HUDEP-2 (cell line): ENCODE measurements at regions not wholly inside any gene's neighbourhood (a gene's known extent, or its start where the extent isn't known, plus 50 kb on each side); places are given as distances from the start of the nearest gene placed in this dataset.
"Not testable (repeated sequence)": the region's sequence is repeated elsewhere in the genome, so short reads cannot be mapped to it uniquely, and the experiment has no call there.

Source experiments
- DNase-seq, 76 experiments: peaks; one replicate each; lab custom pipeline; 2025; ENCODE audit not compliant: unreplicated experiment in 76 of 76; lab: John Stamatoyannopoulos, UW

GRCh38 chrX:122248681-122249080, 935.4 kb upstream of the GRIA3 start:
- no peak for DNase-seq

GRCh38 chrX:122252454-122252853, 931.6 kb upstream of the GRIA3 start:
- no peak for DNase-seq

GRCh38 chrX:122268353-122268752, 915.7 kb upstream of the GRIA3 start:
- no peak for DNase-seq

- no peak for DNase-seq
Measured at GRCh38 chrX:122269243-122269781, 914.8 kb upstream of the GRIA3 start.

DNA sequence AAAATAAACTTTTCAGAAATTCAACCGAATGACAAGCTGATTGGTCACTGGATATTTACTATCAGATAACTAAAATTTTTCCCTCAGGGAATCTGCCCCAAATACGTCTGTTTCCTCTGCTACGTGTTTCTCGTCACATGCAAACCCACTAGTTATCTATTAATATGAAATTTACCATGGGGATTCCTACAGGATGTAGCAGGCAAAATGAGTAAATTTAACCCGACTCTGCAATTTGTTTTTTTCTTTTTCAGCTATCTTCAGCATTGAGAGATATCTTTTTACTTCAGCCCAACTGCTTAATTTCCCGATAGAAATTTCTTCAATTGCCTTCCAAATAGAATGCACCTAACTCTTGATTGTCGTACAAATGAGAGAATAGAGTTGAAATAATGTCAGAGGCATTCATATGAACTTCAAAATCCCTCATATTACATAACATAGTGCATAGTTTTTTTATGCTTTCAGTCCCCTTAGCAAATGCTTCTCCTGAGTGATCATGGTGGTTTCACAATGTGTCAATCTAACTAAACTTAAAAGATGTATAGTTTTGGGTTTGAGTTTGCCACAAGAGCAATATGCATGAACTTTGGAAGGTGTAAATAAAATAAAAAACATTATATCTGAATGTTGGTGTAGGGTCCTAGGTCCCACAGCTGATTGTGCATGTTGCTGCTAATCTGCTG, 913.1 kb upstream of the GRIA3 start:
- DNase-seq: no peak

- DNase-seq: no peak
Measured at GRCh38 chrX:122272011-122272410, 912.1 kb upstream of the GRIA3 start.

- DNase-seq: no peak
Measured at GRCh38 chrX:122279746-122280145, 904.3 kb upstream of the GRIA3 start.

DNA sequence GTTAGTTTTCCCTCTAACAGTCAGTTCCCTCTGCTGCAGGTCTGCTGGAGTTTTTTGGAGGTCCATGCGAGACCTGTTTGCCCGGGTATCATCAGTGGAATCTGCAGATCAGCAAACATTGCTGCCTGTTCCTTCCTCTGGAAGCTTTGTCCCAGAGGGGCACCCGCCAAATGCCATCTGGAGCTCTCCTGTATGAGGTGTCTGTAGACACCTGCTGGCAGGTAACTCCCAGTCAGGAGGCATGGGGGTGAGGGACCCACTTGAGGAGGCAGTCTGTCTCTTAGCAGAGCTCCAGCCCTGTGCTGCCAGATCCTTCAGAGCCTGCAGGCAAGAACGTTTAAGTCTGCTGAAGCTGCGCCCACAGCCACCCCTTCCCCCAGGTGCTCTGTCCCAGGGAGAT, 884.3 kb upstream of the GRIA3 start:
- not testable (repeated sequence) for DNase-seq

DNA sequence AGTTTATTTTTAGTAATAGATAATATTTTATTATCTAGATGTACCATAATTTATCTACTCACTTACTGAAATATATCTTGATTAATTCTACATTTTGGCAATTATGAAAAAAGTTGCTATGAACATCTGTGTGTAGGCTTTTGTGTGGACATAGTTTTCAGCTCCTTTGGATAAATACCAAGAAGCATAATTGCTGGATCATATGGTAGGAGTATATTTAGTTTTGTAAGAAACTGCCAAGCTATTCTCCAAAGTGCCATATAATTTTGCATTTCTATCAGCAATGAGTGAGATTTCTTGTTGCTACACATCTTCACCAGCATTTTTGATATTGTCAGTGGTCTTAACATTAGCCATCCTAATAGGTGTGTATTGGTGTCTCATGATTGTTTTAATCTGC, 882.6 kb upstream of the GRIA3 start:
- no peak for DNase-seq

GRCh38 chrX:122303761-122304160, 880.3 kb upstream of the GRIA3 start:
- DNase-seq: no peak

DNA sequence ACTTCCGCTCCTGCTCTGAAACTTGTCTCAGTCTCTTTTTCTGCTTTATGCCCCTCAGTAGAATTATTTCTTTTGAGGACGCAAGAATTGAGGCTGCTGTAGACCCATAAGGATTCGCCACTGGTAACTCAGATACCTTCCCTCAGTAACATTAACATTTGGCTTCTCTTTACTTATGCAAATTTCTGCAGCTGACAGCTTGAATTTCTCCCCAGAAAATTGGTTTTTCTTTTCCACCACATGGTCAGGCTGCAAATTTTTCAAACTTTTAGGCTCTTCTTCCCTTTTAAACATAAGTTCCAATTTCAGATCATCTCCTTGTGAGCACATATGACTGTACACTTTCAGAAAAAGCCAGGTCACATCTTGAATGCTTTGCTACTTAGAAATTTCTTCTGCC, 839.3 kb upstream of the GRIA3 start:
- DNase-seq: no peak

DNA sequence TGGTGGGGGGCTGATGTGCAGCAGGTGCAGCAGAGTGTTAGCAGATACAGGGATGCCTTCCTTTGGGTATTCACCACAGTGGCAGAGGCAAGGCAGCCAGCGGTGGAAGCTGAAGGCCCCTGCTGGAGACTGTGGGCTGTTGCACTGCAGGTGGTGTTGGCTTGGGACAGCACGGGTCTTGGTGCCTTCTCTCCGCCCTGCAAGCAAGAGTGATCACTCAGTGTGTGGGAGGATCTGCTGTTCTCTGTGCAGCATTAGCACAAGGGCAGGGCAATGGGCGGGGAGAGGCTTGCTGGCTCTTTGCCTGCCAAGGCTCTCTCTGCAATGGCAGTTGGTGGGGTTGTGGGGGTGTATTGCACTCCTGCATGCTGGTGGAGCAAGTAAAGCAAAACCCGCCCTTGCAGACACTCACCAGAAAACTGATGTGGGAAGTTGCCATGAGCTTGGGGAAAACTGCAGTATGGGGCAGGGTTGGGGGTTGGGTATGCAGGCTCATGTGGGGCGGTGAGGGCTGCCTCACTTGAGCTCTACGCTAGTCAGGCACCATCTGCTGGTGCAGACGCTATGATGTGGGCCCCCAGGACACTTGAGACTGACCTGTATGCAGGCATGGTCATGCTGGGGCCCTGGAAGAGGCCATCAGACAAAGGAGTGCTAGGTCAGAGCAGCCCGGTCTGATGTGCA, 820.8 kb upstream of the GRIA3 start:
- DNase-seq: peak in 12 of 76 experiments; percentile 0 to 50 (median 7)

- DNase-seq: not testable (repeated sequence)
Measured at GRCh38 chrX:122375533-122375932, 808.5 kb upstream of the GRIA3 start.

DNA sequence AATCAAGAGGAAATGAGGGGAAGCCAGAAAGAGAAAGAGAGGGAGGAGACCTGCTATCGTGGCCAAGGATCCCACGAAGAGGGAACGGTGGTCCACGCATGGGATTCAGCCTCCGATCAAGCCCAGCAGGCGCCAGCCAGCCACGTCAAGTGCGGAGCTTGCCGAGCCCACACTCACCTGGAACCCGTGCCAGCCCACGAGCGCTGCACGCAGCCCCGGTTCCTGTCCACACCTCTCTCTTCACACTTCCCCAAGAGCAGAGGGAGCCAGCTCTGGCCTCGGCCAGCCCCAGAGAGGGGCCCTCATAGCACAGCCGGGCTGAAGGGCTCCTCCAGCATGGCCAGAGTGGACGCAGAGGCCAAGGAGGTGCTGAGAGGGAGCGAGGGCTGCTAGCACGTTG, 795.1 kb upstream of the GRIA3 start:
- DNase-seq: no peak

- no peak for DNase-seq
Measured at GRCh38 chrX:122418758-122419157, 765.3 kb upstream of the GRIA3 start.

GRCh38 chrX:122421434-122422121, 762.5 kb upstream of the GRIA3 start:
- DNase-seq: no peak

DNA sequence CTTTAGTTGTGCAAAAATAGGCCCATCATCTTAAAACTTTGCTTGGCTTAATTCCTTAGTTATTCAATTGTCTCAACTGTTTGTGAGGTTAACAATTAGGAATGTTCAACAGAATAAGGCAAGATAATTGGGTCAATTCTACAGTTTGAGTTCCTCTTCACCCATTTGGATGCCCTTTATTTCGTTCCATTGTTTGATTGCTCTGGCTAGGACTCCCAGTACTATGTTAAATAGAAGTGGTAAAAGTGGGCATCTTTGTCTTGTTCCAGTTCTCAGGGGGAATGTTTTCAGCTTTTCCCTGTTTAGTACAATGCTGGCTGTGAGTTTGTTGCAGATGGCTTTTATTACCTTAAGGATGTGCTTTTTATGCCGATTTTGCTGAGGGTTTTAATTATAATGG, 761.5 kb upstream of the GRIA3 start:
- no peak for DNase-seq

DNA sequence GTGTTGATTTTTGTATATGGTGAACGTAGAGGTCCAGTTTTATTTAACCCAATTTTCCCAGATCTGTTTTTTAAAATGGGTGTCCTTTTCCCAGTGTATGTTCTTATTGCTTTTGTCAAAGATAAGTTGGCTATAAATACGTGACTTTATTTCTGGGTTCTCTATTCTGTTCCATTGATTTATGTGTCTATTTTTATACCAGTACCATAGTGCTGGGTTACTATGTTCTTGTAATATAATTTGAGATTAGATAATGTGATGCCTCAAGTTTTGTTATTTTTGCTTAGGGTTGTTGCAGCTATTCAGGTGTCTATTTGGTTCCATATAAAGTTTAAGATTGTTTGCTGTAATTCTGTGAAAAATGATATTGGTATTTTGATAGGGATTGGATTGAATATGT, 749.1 kb upstream of the GRIA3 start:
- no peak for DNase-seq

DNA sequence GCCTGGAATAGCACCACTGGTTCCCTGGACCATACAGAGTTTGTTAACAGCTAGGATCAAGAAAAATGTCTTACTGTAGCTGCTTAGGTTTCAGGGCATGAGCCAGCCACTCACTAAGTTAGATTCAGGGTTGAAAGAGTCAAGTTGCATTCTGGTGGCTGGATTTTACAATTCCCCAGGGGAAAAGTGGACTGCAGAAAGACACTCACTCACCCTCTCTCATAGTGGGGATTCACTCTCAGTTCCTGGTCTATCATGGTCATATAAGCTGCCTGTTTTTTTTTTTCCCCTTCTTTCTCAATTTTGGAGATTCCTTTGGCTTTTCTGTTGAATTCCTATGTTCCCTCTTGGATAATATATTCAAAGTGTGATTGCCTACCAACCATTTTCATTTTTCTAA, 744.2 kb upstream of the GRIA3 start:
- no peak for DNase-seq

GRCh38 chrX:122440832-122441231, 743.2 kb upstream of the GRIA3 start:
- DNase-seq: no peak

- DNase-seq: no peak
Measured at GRCh38 chrX:122441451-122441850, 742.6 kb upstream of the GRIA3 start.

DNA sequence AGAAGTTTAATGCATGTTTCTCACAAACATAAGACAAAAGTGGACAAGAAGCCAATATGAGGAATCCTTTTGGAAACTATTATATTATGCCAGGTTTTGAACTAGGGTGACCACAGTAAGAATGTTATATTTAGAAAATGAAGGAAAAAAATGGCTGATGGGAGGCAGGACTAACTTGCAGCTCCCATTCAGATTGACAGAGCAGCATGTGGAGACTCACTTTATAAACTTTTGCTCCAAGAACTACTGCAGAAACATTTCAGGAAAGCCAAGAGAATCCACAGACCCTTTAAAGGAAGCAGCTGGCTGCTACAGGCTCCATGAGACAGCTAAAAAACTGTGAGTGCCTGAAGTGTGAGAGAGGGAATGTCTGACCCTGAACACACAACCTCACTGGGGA, 738.6 kb upstream of the GRIA3 start:
- DNase-seq: no peak
